ENCODE measurements at regions not wholly inside any gene's neighbourhood (a gene's known extent, or its start where the extent isn't known, plus 50 kb on each side); places are given as distances from the start of the nearest gene placed in this dataset.
A peak's percentile ranks its signal among the peaks of the same experiment; 100 is the strongest.

DNA sequence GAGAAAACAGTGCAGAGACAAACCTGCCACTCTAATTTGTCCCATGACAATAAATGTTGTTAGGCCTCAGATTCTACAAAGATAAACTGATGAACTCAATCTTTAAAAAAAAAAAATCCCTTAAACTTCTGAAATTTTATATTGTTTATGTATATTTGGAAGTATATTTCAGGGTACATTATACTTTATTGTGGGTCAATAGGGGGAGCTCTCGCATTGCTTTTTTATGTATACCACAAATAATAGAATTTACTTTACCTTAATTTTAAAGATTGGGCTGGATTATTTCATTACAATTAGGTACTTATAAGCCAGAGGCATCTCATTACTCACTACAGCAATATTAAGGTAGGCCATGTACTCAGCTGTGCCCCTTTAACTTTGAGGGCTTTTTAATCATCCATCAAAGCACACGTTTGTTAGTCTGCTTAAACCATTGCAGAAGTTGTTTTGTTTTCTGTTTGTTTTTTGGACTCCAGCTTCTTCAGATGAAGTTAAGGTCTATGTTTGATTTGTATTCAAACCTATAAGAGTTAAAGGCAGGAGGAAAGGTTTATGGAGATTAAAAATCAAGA lies 56.3 kb upstream of the EYA4 start:
- no peak overlapping the region for H3K27ac ChIP-seq
- H3K4me1 ChIP-seq, result no peaks in the 10 kb centered on the region
- no peaks in the 10 kb centered on the region for H3K36me3 ChIP-seq
- H3K27me3 ChIP-seq, result no peaks in the 10 kb centered on the region
- intact Hi-C loops (cut with DNase I; ENCODE audit: low total_unique reads), result loop anchor here (5.0 kb wide), 1 partner anchor 327 kb away; no protein-coding TSS in a partner anchor
- TF ChIP-seq, protein P1, sequence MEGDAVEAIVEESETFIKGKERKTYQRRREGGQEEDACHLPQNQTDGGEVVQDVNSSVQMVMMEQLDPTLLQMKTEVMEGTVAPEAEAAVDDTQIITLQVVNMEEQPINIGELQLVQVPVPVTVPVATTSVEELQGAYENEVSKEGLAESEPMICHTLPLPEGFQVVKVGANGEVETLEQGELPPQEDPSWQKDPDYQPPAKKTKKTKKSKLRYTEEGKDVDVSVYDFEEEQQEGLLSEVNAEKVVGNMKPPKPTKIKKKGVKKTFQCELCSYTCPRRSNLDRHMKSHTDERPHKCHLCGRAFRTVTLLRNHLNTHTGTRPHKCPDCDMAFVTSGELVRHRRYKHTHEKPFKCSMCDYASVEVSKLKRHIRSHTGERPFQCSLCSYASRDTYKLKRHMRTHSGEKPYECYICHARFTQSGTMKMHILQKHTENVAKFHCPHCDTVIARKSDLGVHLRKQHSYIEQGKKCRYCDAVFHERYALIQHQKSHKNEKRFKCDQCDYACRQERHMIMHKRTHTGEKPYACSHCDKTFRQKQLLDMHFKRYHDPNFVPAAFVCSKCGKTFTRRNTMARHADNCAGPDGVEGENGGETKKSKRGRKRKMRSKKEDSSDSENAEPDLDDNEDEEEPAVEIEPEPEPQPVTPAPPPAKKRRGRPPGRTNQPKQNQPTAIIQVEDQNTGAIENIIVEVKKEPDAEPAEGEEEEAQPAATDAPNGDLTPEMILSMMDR (IDR thresholded peaks at IDR 0.05), result peak; percentile 41 to 57
- H3K9me3 ChIP-seq, result no peaks in the 10 kb centered on the region
- H3K4me3 ChIP-seq, result no peak overlapping the region
- DNase-seq, result no peak

DNA sequence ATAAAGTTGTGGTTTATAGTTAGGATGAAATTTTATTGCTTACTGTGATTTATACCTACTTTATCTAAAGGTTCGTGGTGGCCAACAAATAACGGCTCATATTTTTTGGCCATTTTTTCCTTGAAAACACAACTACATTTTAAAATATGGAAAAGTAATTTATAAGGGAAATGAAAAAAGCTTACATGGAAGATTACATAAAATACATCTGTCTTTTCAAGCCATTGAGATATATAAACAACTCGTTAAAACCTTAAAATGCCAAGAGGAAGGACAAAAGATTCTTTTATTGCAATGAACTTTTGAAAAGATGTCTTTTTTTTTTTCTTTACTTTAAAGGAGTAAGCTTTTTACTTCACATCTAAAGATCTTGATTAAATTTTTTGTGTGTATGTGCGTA lies 55.4 kb upstream of the EYA4 start:
- intact Hi-C loops (cut with DNase I; ENCODE audit: low total_unique reads), result loop anchor here (5.0 kb wide), 1 partner anchor 327 kb away; no protein-coding TSS in a partner anchor
- Histone ChIP-seq H3K4me1 (no peaks in the 10 kb centered on the region), H3K27me3 (no peaks in the 10 kb centered on the region), H3K9me3 (no peaks in the 10 kb centered on the region), H3K4me3 (no peak overlapping the region), H3K27ac (no peak overlapping the region), H3K36me3 (no peaks in the 10 kb centered on the region)
- DNase-seq, result no peak
- TF ChIP-seq, protein P1 (IDR thresholded peaks at IDR 0.05), result no peak

DNA sequence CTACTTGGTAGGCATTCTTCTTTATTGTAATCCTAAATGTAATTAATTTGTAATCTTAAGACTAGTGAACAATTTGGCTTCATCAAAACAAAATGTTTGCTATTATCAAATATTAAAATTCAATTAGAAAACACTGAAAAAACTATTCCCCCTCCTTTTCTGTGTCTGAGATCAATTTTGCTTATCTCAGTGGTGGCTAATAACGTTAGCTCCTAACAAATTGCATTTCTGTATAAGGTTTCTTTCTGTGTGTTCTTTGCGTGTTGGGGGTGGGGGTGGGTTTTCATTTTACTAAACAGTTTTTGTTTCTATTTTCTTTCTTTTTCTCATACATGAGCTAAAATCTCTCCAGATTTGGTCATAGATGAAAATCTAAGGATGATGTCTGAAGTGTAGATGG lies 54.0 kb upstream of the EYA4 start:
- H3K4me3 ChIP-seq, result no peak overlapping the region
- TF ChIP-seq, protein P1 (IDR thresholded peaks at IDR 0.05), result no peak
- H3K9me3 ChIP-seq, result no peaks in the 10 kb centered on the region
- H3K27ac ChIP-seq, result no peak overlapping the region
- H3K36me3 ChIP-seq, result no peaks in the 10 kb centered on the region
- DNase-seq, result no peak
- intact Hi-C loops (cut with DNase I; ENCODE audit: low total_unique reads), result loop anchor here (5.0 kb wide), 1 partner anchor 325 kb away; no protein-coding TSS in a partner anchor
- no peaks in the 10 kb centered on the region for H3K27me3 ChIP-seq
- no peaks in the 10 kb centered on the region for H3K4me1 ChIP-seq

DNA sequence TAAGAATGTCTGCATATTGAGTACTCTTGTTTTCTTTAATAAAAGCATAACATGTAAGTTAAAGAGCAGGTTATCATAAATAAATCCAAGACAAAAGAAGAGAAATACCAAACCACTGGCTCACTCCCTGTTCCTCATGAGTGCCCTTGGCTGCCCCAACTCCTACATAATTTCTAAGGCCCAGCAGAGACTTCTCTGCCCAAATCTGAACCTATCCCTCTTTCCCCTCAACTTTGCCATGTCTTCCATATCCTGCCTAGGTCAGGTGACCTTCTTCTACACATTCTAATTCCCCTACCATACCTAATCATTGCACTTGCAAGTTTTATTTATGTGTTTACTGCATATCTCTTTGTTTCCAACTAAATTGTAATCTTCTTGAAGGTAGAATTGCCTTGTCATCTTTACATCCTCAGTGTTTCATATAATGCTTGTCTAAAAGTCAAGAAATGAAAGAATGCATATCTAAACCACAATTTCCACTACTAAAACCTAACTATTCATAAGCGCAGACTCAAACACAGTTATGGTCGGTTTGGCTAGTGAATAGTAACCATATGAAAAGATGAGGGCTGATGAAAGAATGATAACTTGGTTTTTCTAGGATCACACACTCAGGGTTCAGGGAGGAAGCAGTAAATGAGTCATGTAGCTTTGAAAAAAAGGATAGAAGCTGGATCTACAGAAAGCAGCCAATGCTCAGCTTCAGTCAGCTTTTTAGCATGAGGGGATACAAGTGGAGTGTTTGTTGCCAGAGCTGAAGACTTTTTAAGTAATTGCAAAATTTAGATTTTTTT lies 53.3 kb upstream of the EYA4 start:
- no peak for DNase-seq
- no peak overlapping the region for H3K4me3 ChIP-seq
- H3K4me1 ChIP-seq, result no peaks in the 10 kb centered on the region
- H3K27me3 ChIP-seq, result no peaks in the 10 kb centered on the region
- no peaks in the 10 kb centered on the region for H3K9me3 ChIP-seq
- H3K27ac ChIP-seq, result no peak overlapping the region
- no peaks in the 10 kb centered on the region for H3K36me3 ChIP-seq
- intact Hi-C loops (cut with DNase I; ENCODE audit: low total_unique reads), result loop anchor here (5.0 kb wide), 1 partner anchor 324 kb away; no protein-coding TSS in a partner anchor
- TF ChIP-seq, protein P1 (IDR thresholded peaks at IDR 0.05), result no peak

DNA sequence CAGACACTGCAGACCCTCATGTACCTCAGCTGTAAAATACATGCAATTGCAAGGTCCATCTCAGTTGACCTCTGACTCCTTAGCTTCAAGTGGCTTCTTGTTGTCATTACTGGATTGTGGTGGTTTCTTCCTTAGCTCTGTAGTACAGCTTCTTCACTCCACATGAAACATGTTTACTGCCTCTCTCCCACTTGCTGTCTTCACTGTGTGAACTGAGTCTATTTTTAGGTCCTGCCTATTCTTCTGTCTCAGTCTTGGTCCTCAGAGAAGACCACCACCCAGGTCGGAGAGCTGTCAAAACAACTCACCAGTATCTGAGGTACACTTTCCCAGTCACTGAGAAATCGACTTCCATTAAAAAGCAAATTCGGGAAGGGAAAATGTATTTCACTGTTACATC lies 50.2 kb upstream of the EYA4 start:
- no peaks in the 10 kb centered on the region for H3K27me3 ChIP-seq

More for the DNA sequence above, 50.2 kb upstream of the EYA4 start:
- TF ChIP-seq, protein P1 (IDR thresholded peaks at IDR 0.05), result no peak
- H3K9me3 ChIP-seq, result peaks cover 0 to 8% (median 0%) of the 10 kb centered on the region in 3 donors
- intact Hi-C loops (cut with DNase I; ENCODE audit: low total_unique reads), result no loop called here
- H3K4me3 ChIP-seq, result no peak overlapping the region
- no peaks in the 10 kb centered on the region for H3K36me3 ChIP-seq
- H3K4me1 ChIP-seq, result no peaks in the 10 kb centered on the region
- DNase-seq, result no peak
- H3K27ac ChIP-seq, result no peak overlapping the region

Measured in tibial artery (tissue), 4 donors.